ENCODE measurements at regions not wholly inside any gene's neighbourhood (a gene's known extent, or its start where the extent isn't known, plus 50 kb on each side); places are given as distances from the start of the nearest gene placed in this dataset.

- TF ChIP-seq POLR2A (IDR thresholded peaks at IDR 0.05; ENCODE audit: low read length) (no peak), GATA1 (IDR thresholded peaks at IDR 0.05; ENCODE audit: low read depth, low read length) (no peak)
Observed at GRCh38 chr1:30001011-30001731, 722.2 kb downstream of the MATN1 start.

Measured in erythroblast (primary cell).